GM21526 (cell line): ENCODE measurements at regions not wholly inside any gene's neighbourhood (a gene's known extent, or its start where the extent isn't known, plus 50 kb on each side); places are given as distances from the start of the nearest gene placed in this dataset.
A peak's percentile ranks its signal among the peaks of the same experiment; 100 is the strongest.

Source experiments
- ATAC-seq: cut with Tn5 transposase; IDR thresholded peaks from one replicate; pipeline ENCODE4 v1.9.1; 2021; ENCODE audit warnings: moderate library complexity; ENCODE audit not compliant: unreplicated experiment, low FRiP score

GRCh38 chr3:148240351-148240750, 457.4 kb upstream of the AGTR1 start:
- ATAC-seq = no peak

GRCh38 chr3:148243609-148244008, 454.1 kb upstream of the AGTR1 start:
- ATAC-seq = no peak

GRCh38 chr3:148246291-148246923, 451.3 kb upstream of the AGTR1 start:
- ATAC-seq = no peak

- no peak for ATAC-seq
Measured at GRCh38 chr3:148253713-148254112, 444.0 kb upstream of the AGTR1 start.

DNA sequence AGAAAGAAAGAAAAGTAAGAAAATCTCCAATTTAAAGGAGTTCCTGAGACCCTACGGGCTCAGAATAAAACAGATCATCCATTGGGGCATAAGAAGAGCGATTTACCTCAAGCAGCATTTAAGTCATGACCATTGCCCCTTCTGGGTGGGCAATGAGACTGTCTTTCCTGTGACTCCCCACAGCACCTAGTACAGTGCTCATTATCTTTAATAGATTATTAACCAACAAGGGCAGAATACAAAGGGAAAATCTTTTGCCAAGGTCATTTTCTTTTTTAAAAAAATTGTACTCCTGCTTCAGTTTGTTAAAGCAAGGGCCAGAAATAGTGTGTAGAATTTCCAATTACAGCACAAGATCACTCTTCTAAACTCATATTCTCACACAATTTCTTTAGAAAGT, 443.3 kb upstream of the AGTR1 start:
- ATAC-seq = no peak

DNA sequence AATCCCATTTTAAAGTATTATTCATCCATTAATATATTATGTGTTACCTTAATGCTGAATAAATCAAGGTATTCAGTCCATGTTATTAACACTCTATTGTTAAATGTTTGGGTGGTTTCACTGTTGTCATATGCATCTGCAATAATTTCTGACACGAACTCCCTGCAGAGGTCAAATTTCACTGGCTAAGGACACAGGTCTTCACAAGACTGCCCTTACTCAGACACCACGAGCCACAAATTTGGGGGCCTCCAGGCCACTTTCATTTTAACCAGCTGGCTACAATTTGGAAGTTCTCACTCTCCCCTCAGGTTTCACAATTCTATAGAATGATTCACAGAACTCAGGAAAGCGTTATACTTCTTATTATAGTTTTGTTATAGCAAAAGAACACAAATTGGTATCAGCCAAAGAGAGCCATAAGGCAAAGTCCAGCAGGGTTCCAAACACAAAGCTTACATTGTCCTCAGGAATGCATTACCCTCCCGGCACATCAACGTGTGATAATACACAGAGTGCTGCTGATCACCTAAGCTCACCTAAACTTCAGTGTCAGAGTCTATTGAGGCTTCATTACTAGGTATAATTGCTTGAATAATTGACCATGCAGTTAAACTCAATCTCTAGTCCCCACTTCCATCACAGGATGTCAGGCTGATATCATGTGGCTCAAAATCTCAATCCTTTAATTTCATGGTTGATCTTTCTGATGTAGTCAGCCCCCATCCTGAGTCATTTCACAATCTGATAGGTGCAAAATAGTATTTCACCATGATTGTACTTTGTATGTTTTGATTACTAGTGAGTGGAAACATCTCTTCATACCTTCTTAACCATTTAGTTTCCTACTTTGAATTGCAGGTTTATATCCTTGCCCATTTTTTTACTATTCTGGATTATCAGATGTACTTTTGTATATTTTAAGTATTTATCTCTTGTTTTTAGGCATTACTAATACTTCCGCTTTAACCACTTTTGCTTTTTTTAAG, 441.4 kb upstream of the AGTR1 start:
- no peak for ATAC-seq

- ATAC-seq = no peak
Measured at GRCh38 chr3:148262980-148263379, 434.7 kb upstream of the AGTR1 start.

DNA sequence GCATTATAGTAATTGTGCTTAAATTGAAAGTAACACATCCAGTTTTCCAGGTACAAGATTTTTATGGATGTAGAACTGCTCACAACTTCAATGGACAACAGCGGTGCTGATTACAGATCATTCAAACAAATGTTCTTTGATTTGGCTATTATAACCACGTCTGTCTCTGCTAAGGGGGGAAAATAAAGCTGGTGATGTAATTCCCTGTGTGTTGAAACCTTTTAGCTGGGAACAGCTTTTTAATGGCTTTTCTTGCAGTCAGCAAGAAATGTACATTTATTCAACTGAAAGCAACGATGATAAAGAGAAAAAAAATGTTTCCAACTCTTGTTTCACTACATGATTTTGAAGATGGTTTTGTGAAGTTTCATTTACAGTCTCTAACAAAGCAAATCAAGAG, 431.9 kb upstream of the AGTR1 start:
- no peak for ATAC-seq

DNA sequence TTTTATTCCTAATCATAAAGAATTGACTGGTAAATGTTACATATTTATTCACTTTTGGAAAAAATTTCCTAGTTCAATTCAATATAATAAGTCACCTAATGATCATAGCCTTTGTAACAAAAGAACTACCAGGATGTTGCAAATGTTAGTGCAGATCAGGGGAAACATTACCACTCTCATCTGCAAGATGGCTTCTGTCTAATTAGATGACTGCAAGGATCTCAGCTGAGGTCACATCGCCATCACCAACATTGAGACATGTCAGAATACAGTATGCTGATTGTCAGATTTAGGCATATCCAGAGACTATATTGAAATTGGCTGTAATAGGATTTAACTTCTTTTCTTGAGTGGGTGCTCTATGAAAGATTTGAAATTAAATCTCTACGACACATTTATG, 431.4 kb upstream of the AGTR1 start:
- ATAC-seq = no peak

DNA sequence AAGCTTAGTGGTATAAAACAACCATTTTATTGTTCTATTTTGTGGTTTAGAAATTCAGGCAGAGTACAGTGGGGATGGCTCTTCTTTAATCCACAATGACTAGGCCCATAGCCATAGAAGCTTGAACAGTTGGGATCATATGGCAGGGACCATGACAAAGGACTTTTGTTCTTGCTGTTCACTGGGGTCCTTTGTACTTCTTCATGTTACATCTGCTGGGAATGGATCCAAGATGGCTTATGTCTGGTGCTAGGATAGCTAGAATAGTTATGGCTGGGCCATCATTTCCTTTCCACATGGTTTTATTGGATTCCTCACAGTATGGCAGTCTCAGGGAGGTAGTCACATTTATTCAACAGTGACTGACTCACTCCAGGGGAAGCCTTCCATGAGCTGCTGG, 427.9 kb upstream of the AGTR1 start:
- no peak for ATAC-seq

DNA sequence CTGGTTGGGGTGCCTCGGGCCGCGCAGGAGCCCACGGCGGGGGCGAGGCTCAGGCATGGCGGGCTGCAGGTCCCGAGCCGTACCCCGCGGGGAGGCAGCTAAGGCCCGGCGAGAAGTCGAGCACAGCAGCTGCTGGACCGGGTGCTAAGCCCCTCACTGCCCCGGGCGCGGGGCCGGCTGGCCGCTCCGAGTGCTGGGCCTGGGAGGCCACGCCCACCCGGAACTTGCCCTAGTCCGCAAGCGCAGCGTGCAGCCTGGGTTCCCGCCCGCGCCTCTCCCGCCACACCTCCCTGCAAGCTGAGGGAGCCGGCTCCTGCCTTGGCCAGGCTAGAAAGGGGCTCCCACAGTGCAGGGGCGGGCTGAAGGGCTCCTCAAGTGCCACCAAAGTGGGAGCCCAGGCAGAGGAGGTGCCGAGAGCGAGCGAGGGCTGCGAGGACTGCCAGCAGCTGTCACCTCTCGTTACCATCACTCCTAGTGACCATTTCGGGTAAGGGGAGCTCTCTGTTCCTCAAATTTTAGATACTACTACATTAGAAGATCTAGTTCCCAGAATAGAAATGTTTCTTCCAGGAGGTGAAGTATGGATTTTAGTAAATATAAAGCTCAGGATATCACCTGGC, 417.0 kb upstream of the AGTR1 start:
- no peak for ATAC-seq

DNA sequence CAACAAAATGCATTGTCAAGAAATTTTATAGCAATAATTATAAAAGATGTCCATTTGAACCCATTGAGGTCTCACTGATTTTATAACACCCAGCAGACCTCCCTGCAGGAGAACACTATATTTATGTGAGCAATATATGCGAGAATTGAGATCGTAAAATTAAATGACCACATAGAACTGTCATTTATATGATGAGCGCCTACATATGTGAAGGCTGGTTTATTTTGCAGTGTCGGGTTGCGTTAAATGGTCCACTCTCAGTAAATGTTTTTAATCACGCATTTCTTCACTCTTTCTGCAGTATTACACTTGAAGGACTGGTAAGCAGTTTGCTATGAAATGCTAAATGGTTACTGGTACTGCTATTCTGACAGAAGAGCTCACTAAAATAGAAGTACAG, 408.5 kb upstream of the AGTR1 start:
- no peak for ATAC-seq

GRCh38 chr3:148297013-148297412, 400.7 kb upstream of the AGTR1 start:
- ATAC-seq = no peak

- peak; percentile 50 for ATAC-seq
Measured at GRCh38 chr3:148307443-148307843, 390.3 kb upstream of the AGTR1 start.

GRCh38 chr3:148309390-148310035, 388.2 kb upstream of the AGTR1 start:
- ATAC-seq = peak; percentile 95

DNA sequence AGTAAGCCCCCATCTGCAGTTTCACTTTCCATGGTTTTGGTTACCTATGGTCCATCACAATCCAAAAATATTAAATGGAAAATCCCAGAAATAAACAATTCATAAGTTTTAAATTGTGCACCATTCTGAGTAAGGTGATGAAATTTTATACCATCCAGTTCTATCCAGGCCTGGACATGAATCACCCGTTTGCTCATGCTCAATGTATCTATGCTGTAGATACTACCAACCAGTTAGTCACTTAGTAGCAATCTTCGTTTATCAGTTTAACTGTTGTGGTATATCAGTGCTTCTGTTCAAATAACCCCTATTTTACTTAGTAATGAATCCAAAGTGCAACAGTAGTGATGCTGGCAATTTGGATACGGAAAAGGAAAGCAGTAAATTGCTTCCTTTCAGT, 381.9 kb upstream of the AGTR1 start:
- no peak for ATAC-seq

DNA sequence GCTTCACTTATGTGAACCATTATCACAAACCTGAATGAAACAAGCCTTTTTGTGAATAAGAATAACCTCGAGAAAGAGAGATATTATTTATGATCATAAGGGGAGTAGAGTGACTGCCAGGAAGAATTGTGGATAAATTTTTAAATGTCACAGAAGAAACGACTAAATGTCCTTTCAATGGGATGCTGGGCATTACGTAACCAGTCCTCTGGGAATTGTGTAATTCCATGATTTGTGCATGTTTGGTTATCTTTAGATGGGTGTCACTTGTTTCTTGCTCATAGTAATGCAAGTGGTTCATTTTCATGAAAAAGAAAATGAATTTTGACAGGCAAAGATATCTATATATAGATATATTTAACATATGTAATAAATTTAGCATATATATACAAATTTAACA, 379.5 kb upstream of the AGTR1 start:
- ATAC-seq = no peak

- ATAC-seq = peak; percentile 96
Measured at GRCh38 chr3:148319161-148319915, 378.4 kb upstream of the AGTR1 start.

- no peak for ATAC-seq
Measured at GRCh38 chr3:148319960-148320359, 377.7 kb upstream of the AGTR1 start.
